ENCODE measurements at regions not wholly inside any gene's neighbourhood (a gene's known extent, or its start where the extent isn't known, plus 50 kb on each side); places are given as distances from the start of the nearest gene placed in this dataset.
"Not testable (repeated sequence)": the region's sequence is repeated elsewhere in the genome, so short reads cannot be mapped to it uniquely, and the experiment has no call there.

- no peak overlapping the region for H3K27ac ChIP-seq
- H3K27me3 ChIP-seq = no peaks in the 10 kb centered on the region
- 27 to 55% methylated on average over 1 of the region's 1 CpG for WGBS, 2 donors
- no peak overlapping the region for H3K4me3 ChIP-seq
- no peaks in the 10 kb centered on the region for H3K36me3 ChIP-seq
- TF ChIP-seq EP300 (IDR thresholded peaks at IDR 0.05) = no peak
- TF ChIP-seq POLR2A (IDR thresholded peaks at IDR 0.05) = no peak
- no peak for TF ChIP-seq CTCF (IDR thresholded peaks at IDR 0.05)
- no peak for TF ChIP-seq POLR2AphosphoS5 (IDR thresholded peaks at IDR 0.05)
- no peaks in the 10 kb centered on the region for H3K9me3 ChIP-seq
- ATAC-seq (ENCODE audit: low FRiP score in 2 of 2) = no peak
- no peak for DNase-seq
- no peaks in the 10 kb centered on the region for H3K4me1 ChIP-seq
Observed at GRCh38 chr15:59812889-59813288, 123.8 kb upstream of the BNIP2 start.

GRCh38 chr15:59812250-59812870 is 123.2 kb upstream of the BNIP2 start:
- TF ChIP-seq EP300 (IDR thresholded peaks at IDR 0.05) = no peak
- no peak for TF ChIP-seq POLR2AphosphoS5 (IDR thresholded peaks at IDR 0.05)
- TF ChIP-seq POLR2A (IDR thresholded peaks at IDR 0.05) = no peak
- no peak for TF ChIP-seq CTCF (IDR thresholded peaks at IDR 0.05)
- no peaks in the 10 kb centered on the region for H3K36me3 ChIP-seq
- no peaks in the 10 kb centered on the region for H3K27me3 ChIP-seq
- ATAC-seq (ENCODE audit: low FRiP score in 2 of 2) (no peak), DNase-seq (no peak)
- no peak overlapping the region for H3K4me3 ChIP-seq
- no peaks in the 10 kb centered on the region for H3K9me3 ChIP-seq
- 61 to 62% methylated on average over 15 of the region's 15 CpGs for WGBS, 2 donors
- H3K27ac ChIP-seq = no peak overlapping the region
- H3K4me1 ChIP-seq = no peaks in the 10 kb centered on the region

- WGBS, 2 donors = 48 to 58% methylated on average over 19 of the region's 19 CpGs
- DNase-seq = peak; percentile 16 to 38
- ATAC-seq (ENCODE audit: low FRiP score in 2 of 2) = not testable (repeated sequence)
Observed at GRCh38 chr15:59803293-59803966, 114.3 kb upstream of the BNIP2 start.

GRCh38 chr15:59801649-59802048 is 112.5 kb upstream of the BNIP2 start:
- H3K4me1 ChIP-seq = no peaks in the 10 kb centered on the region
- 75 to 85% methylated on average over 1 of the region's 1 CpG for WGBS, 2 donors
- no peak for ATAC-seq (ENCODE audit: low FRiP score in 2 of 2)

More at GRCh38 chr15:59803293-59803966, 114.3 kb upstream of the BNIP2 start:
- not testable (repeated sequence) for H3K36me3 ChIP-seq, H3K27me3 ChIP-seq, H3K4me1 ChIP-seq, H3K27ac ChIP-seq, H3K9me3 ChIP-seq
- H3K4me3 ChIP-seq = peak overlapping the region in 3 of 4 donors; percentile 14 to 32 (median 27)
- peak in 1 of 2 donors; percentile 13 for TF ChIP-seq POLR2AphosphoS5 (IDR thresholded peaks at IDR 0.05)

GRCh38 chr15:59798605-59798917 is 109.4 kb upstream of the BNIP2 start:
- no peak overlapping the region for H3K4me3 ChIP-seq
- no peak for DNase-seq
- no peaks in the 10 kb centered on the region for H3K4me1 ChIP-seq
- no peak for TF ChIP-seq POLR2A (IDR thresholded peaks at IDR 0.05)
- no peak for TF ChIP-seq CTCF (IDR thresholded peaks at IDR 0.05)
- no peak for TF ChIP-seq POLR2AphosphoS5 (IDR thresholded peaks at IDR 0.05)
- no peak for TF ChIP-seq EP300 (IDR thresholded peaks at IDR 0.05)
- H3K9me3 ChIP-seq = no peaks in the 10 kb centered on the region
- no peak overlapping the region for H3K27ac ChIP-seq
- WGBS, 2 donors = 50 to 57% methylated on average over 5 of the region's 5 CpGs
- H3K36me3 ChIP-seq = no peaks in the 10 kb centered on the region
- ATAC-seq (ENCODE audit: low FRiP score in 2 of 2) = no peak
- H3K27me3 ChIP-seq = no peaks in the 10 kb centered on the region

More at GRCh38 chr15:59801649-59802048, 112.5 kb upstream of the BNIP2 start:
- Histone ChIP-seq H3K27me3 (no peaks in the 10 kb centered on the region), H3K36me3 (no peaks in the 10 kb centered on the region), H3K4me3 (no peak overlapping the region), H3K9me3 (no peaks in the 10 kb centered on the region), H3K27ac (no peak overlapping the region)
- no peak for DNase-seq
- no peak for TF ChIP-seq CTCF (IDR thresholded peaks at IDR 0.05)
- TF ChIP-seq EP300 (IDR thresholded peaks at IDR 0.05) = no peak
